Panc1 (cell line): ENCODE measurements at regions not wholly inside any gene's neighbourhood (a gene's known extent, or its start where the extent isn't known, plus 50 kb on each side); places are given as distances from the start of the nearest gene placed in this dataset.

Experiments
- POLR2AphosphoS5 ChIP-seq: IDR thresholded peaks from 2 replicates; pipeline ENCODE4 v1.6.1; 2012; ENCODE audit warnings: mild to moderate bottlenecking, low read depth, low read length, moderate library complexity
- TF ChIP-seq, protein P1 (sequence below): fragments of 450-650 bp; IDR thresholded peaks from 2 replicates; pipeline ENCODE4 v1.5.1; 2017; ENCODE audit warnings: mild to moderate bottlenecking
- TF ChIP-seq, protein P2 (sequence below), 2 experiments: IDR thresholded peaks; 2 replicates each; pipeline ENCODE4 v1.6.1; 2011 to 2012; ENCODE audit warnings: low read depth in 2 of 2, control low read depth in 1 of 2, low read length in 1 of 2, mild to moderate bottlenecking in 1 of 2, moderate library complexity in 1 of 2; ENCODE audit not compliant: insufficient read depth in 1 of 2

DNA sequence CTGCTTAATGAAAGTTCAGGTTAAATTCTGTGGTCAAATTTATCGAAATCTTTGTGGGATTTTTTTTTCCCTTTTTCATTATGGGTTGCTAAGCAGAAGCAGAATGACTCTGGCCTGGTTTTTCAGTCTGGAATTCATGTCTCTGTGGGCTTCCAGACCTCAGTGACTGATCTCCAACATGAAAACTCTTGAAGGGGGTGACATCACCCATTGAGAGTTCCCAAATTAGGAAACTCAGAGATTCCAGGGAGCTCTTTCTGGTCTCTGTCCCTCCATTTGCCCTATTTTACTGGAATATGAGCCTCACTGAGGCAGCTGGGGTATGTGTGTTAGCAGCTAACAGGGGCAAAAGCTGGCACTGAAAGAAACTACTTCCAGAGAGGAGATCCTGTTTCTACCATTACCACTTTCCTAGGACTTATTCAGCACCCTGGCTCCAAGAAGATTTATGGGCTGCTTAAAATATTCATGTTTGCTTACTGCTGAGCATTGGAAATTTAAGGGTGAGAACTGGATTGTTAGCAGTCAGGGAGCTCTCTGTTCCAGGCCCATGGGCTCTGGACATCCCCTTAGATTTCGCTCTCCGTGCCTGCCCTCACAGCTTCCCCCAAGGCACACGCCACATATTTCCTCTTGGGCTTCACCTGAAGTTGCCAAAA lies 203.4 kb upstream of the SPAG17 start:
- TF ChIP-seq, protein P1, sequence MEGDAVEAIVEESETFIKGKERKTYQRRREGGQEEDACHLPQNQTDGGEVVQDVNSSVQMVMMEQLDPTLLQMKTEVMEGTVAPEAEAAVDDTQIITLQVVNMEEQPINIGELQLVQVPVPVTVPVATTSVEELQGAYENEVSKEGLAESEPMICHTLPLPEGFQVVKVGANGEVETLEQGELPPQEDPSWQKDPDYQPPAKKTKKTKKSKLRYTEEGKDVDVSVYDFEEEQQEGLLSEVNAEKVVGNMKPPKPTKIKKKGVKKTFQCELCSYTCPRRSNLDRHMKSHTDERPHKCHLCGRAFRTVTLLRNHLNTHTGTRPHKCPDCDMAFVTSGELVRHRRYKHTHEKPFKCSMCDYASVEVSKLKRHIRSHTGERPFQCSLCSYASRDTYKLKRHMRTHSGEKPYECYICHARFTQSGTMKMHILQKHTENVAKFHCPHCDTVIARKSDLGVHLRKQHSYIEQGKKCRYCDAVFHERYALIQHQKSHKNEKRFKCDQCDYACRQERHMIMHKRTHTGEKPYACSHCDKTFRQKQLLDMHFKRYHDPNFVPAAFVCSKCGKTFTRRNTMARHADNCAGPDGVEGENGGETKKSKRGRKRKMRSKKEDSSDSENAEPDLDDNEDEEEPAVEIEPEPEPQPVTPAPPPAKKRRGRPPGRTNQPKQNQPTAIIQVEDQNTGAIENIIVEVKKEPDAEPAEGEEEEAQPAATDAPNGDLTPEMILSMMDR, result no peak
- TF ChIP-seq POLR2AphosphoS5, result no peak
- TF ChIP-seq, protein P2, sequence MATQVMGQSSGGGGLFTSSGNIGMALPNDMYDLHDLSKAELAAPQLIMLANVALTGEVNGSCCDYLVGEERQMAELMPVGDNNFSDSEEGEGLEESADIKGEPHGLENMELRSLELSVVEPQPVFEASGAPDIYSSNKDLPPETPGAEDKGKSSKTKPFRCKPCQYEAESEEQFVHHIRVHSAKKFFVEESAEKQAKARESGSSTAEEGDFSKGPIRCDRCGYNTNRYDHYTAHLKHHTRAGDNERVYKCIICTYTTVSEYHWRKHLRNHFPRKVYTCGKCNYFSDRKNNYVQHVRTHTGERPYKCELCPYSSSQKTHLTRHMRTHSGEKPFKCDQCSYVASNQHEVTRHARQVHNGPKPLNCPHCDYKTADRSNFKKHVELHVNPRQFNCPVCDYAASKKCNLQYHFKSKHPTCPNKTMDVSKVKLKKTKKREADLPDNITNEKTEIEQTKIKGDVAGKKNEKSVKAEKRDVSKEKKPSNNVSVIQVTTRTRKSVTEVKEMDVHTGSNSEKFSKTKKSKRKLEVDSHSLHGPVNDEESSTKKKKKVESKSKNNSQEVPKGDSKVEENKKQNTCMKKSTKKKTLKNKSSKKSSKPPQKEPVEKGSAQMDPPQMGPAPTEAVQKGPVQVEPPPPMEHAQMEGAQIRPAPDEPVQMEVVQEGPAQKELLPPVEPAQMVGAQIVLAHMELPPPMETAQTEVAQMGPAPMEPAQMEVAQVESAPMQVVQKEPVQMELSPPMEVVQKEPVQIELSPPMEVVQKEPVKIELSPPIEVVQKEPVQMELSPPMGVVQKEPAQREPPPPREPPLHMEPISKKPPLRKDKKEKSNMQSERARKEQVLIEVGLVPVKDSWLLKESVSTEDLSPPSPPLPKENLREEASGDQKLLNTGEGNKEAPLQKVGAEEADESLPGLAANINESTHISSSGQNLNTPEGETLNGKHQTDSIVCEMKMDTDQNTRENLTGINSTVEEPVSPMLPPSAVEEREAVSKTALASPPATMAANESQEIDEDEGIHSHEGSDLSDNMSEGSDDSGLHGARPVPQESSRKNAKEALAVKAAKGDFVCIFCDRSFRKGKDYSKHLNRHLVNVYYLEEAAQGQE (IDR thresholded peaks at IDR 0.05; ENCODE audit: insufficient read depth in 1 of 2, low read depth in 2 of 2, low read length in 1 of 2), result no peak
